Keratinocyte (primary cell): ENCODE measurements at regions not wholly inside any gene's neighbourhood (a gene's known extent, or its start where the extent isn't known, plus 50 kb on each side); places are given as distances from the start of the nearest gene placed in this dataset.

Source experiments
- DNase-seq: peaks from one replicate; pipeline ENCODE4 v3.0.0-alpha.2; 2011; ENCODE audit warnings: low read depth, missing footprints, low spot score
- FAIRE-seq: peaks from 2 replicates; lab custom pipeline; 2011; peaks lifted over from hg19 to GRCh38; lab: Jason Lieb, UNC
- H2AFZ ChIP-seq: 2 replicates; pipeline ENCODE4 v1.6.0; 2012; ENCODE audit warnings: low read length, control low read depth, inconsistent platforms; ENCODE audit not compliant: control insufficient read depth
- H3K27ac ChIP-seq: 2 replicates; pipeline ENCODE4 v1.5.1; 2011; ENCODE audit warnings: low read length; ENCODE audit not compliant: control insufficient read depth, insufficient read depth
- H3K27me3 ChIP-seq: 3 replicates; pipeline ENCODE4 v1.6.0; 2011; ENCODE audit warnings: low read length; ENCODE audit not compliant: control insufficient read depth, insufficient read depth; ENCODE audit errors: extremely low read depth
- H3K36me3 ChIP-seq, 2 experiments: 2 replicates in 1 of 2; 3 replicates in 1 of 2; pipeline ENCODE4 v1.5.1; 2011; ENCODE audit warnings: low read length in 2 of 2, mild to moderate bottlenecking in 1 of 2; ENCODE audit not compliant: control insufficient read depth in 2 of 2, insufficient read depth in 2 of 2; ENCODE audit errors: extremely low read depth in 1 of 2
- H3K4me1 ChIP-seq: 3 replicates; pipeline ENCODE4 v1.5.1; 2011; ENCODE audit warnings: low read length; ENCODE audit not compliant: control insufficient read depth, insufficient read depth; ENCODE audit errors: extremely low read depth
- H3K4me2 ChIP-seq: 3 replicates; pipeline ENCODE4 v1.6.0; 2011; ENCODE audit warnings: low read depth, low read length; ENCODE audit not compliant: control insufficient read depth, insufficient read depth; ENCODE audit errors: extremely low read depth
- H3K4me3 ChIP-seq, 3 experiments: fragments of 200-600 bp in 1 of 3; sonication (generic) in 1 of 3; 2 replicates in 2 of 3; 3 replicates in 1 of 3; pipeline ENCODE4 v1.5.1; 2011 to 2016; ENCODE audit warnings: low read length in 3 of 3, mild to moderate bottlenecking in 3 of 3, control low read depth in 2 of 3, inconsistent platforms in 1 of 3, low read depth in 1 of 3, mixed read lengths in 1 of 3, mixed run types in 1 of 3, moderate library complexity in 1 of 3; ENCODE audit not compliant: control insufficient read depth in 2 of 3, insufficient read depth in 2 of 3; ENCODE audit errors: extremely low read depth in 1 of 3
- H3K79me2 ChIP-seq: 2 replicates; pipeline ENCODE4 v1.6.0; 2012; ENCODE audit warnings: low read length; ENCODE audit not compliant: control insufficient read depth, insufficient read depth
- H3K9ac ChIP-seq: 3 replicates; pipeline ENCODE4 v1.6.0; 2011; ENCODE audit warnings: low read length; ENCODE audit not compliant: control insufficient read depth, insufficient read depth; ENCODE audit errors: extremely low read depth
- H3K9me1 ChIP-seq: 3 replicates; pipeline ENCODE4 v1.6.0; 2011; ENCODE audit warnings: low read length; ENCODE audit not compliant: control insufficient read depth, insufficient read depth; ENCODE audit errors: extremely low read depth
- H3K9me3 ChIP-seq: 2 replicates; pipeline ENCODE4 v1.5.1; 2012; ENCODE audit warnings: low read depth, low read length; ENCODE audit not compliant: control insufficient read depth
- H4K20me1 ChIP-seq: 3 replicates; pipeline ENCODE4 v1.6.0; 2011; ENCODE audit warnings: low read length; ENCODE audit not compliant: control insufficient read depth, insufficient read depth; ENCODE audit errors: extremely low read depth
- CTCF ChIP-seq, 3 experiments: IDR thresholded peaks in 1 of 3; conservative IDR thresholded peaks in 1 of 3; optimal IDR thresholded peaks in 1 of 3; 2 replicates in 2 of 3; 3 replicates in 1 of 3; pipeline versions ENCODE3 to v1.5.1; 2011; ENCODE audit warnings: low read length in 3 of 3, mild to moderate bottlenecking in 3 of 3, moderate library complexity in 2 of 3, control low read depth in 1 of 3, inconsistent platforms in 1 of 3; ENCODE audit not compliant: insufficient read depth in 2 of 3; ENCODE audit errors: extremely low read depth in 1 of 3
- EZH2 ChIP-seq: IDR thresholded peaks from one replicate; pipeline ENCODE4 v1.6.1; 2012; ENCODE audit warnings: inconsistent platforms, mild to moderate bottlenecking, low read length, moderate library complexity
- dilution Hi-C: fragments of 300-500 bp; cut with MboI; formaldehyde crosslinking; loops from one replicate; pipeline ENCODE4 v1.7.0; 2020; ENCODE audit warnings: low sequenced_read_pairs; ENCODE audit not compliant: extremely low pct_ligation_motif_present

- no peak overlapping the region for H2AFZ ChIP-seq
- no peaks in the 10 kb centered on the region for H3K36me3 ChIP-seq
- no peak overlapping the region for H3K4me2 ChIP-seq
- no peaks in the 10 kb centered on the region for H3K27me3 ChIP-seq
- H3K9ac ChIP-seq = no peak overlapping the region
- dilution Hi-C loops = no loop called here
- no peaks in the 10 kb centered on the region for H3K4me1 ChIP-seq
- FAIRE-seq (no peak), DNase-seq (no peak)
- H4K20me1 ChIP-seq = no peaks in the 10 kb centered on the region
- H3K27ac ChIP-seq = no peak overlapping the region
- H3K79me2 ChIP-seq = no peaks in the 10 kb centered on the region
- H3K9me3 ChIP-seq = no peaks in the 10 kb centered on the region
- TF ChIP-seq EZH2 = no peak
- no peak for TF ChIP-seq CTCF (optimal IDR thresholded peaks at IDR 0.05 in 1 of 3, IDR thresholded peaks at IDR 0.05 in 1 of 3, conservative IDR thresholded peaks at IDR 0.05 in 1 of 3; ENCODE audit: extremely low read depth in 1 of 3, insufficient read depth in 2 of 3, low read length in 3 of 3)
- H3K9me1 ChIP-seq = no peaks in the 10 kb centered on the region
- H3K4me3 ChIP-seq = no peak overlapping the region
These were observed 60.9 kb upstream of the TJP1 start for GRCh38 chr15:29883126-29883525.

GRCh38 chr15:29880886-29881285 is 58.6 kb upstream of the TJP1 start:
- TF ChIP-seq EZH2 (no peak), CTCF (optimal IDR thresholded peaks at IDR 0.05 in 1 of 3, IDR thresholded peaks at IDR 0.05 in 1 of 3, conservative IDR thresholded peaks at IDR 0.05 in 1 of 3; ENCODE audit: extremely low read depth in 1 of 3, insufficient read depth in 2 of 3, low read length in 3 of 3) (no peak)
- Histone ChIP-seq H4K20me1 (no peaks in the 10 kb centered on the region), H2AFZ (no peak overlapping the region), H3K9me1 (no peaks in the 10 kb centered on the region), H3K79me2 (no peaks in the 10 kb centered on the region), H3K27ac (no peak overlapping the region), H3K9ac (no peak overlapping the region), H3K27me3 (no peaks in the 10 kb centered on the region), H3K9me3 (no peaks in the 10 kb centered on the region), H3K4me3 (no peak overlapping the region), H3K4me2 (no peak overlapping the region), H3K4me1 (no peaks in the 10 kb centered on the region), H3K36me3 (no peaks in the 10 kb centered on the region)
- DNase-seq (no peak), FAIRE-seq (no peak)
- dilution Hi-C loops = no loop called here
